GM04504 (cell line): ENCODE measurements at regions not wholly inside any gene's neighbourhood (a gene's known extent, or its start where the extent isn't known, plus 50 kb on each side); places are given as distances from the start of the nearest gene placed in this dataset.
A peak's percentile ranks its signal among the peaks of the same experiment; 100 is the strongest.
"Not testable (repeated sequence)": the region's sequence is repeated elsewhere in the genome, so short reads cannot be mapped to it uniquely, and the experiment has no call there.

Experiments used
- DNase-seq: peaks from one replicate; pipeline ENCODE4 v3.0.0-alpha.2; 2012; ENCODE audit warnings: low read depth

DNA sequence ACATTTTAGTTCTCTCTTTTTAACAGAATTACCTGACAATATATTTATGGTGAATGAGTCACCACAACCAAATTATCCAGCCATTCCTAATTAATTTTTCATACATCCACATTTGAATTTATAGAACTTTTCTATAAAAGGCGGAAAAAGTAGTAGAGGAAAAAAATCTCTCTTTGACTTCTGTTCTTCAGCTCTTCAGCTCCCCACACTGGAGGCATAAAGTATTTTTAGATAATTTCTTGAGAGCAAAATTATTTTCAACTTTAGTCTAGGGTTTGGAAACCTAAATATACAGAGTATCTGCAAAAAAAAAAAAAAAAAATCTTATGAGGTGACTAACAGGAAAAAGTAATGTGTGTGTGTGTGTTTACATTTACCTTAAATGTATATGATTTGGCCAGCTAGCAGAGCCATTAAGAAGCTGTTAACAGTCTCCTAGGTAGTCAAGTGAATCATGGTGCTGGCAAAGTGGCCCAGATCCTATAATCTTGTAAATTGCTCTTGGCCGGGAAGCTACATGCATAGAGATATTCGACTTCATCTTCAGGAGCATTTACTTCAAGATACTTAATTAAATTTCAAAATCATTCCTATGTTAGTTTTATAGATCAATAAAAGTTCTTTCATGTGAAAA, 383.1 kb upstream of the STEAP1 start:
- no peak for DNase-seq

DNA sequence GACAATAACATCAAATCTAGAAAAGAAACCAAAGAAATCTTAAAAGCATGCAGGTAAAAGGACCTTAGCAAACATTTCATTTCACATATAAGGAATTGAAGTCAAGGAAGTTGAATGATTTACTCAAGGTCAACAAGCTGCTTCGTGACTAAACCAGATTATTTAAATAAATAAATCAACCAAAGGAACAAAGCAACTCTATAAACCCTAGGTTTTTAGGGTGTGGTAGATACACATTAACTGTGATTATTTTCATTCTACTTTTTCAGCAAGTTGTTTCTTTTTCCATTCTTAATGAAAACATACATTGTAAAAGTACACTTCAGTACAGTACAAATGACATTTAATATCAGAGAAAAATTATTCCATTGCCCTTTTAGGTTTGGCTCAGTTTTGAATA, 382.0 kb upstream of the STEAP1 start:
- DNase-seq: no peak

DNA sequence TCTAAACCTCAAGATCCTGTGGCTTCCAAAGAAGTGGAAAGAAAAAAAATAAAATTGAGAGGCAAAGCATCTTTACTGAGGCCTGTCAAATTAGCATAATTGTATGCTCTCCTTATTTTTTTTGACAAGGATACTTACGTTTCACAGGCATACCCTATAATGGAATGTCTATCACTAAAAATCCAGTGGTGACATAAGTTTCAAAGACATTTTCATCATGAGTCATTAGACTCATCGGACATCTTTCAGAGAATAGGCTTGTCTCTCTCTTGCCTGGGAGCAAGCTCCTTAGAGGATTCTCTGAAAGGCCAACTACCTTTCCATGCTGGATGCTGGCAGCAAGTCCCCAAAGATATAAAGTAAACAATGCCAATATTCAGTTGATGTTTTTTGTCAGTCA, 380.7 kb upstream of the STEAP1 start:
- DNase-seq: no peak

DNA sequence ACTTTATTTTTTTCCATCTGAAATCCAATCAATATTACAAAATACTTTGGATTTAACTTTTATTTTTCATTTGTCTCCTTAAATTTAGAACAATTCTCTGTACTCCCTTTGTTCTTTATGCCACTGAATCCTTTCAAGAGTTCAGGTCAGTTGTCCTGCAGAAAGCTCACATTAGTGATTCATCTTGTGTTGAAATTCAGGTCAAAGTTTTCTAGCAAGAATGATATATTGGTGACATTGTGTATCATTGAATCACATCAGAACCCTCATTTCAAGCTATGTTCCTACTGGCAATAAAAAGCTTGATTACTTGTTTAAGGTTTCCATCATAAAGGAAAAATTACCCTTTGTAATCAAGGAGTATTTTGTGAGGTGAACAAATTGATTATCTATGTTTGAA, 378.8 kb upstream of the STEAP1 start:
- DNase-seq: no peak

DNA sequence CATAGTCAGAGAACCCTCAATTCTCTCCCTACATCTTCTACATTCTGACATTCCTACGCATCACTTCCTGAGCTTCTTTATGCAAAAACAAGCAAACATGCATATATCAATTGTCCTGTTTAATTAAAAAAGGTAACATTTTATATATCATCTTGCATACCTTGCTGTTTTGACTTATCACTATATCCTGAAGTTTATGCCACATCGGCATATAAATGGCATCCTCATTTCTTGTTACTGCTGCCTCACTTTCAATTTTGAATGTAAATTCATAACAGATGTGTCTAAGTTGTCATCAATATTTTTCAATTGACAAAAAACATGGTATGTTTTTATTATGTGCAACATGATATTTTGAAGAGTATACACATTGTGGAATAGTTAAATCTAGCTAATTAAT, 377.3 kb upstream of the STEAP1 start:
- no peak for DNase-seq

DNA sequence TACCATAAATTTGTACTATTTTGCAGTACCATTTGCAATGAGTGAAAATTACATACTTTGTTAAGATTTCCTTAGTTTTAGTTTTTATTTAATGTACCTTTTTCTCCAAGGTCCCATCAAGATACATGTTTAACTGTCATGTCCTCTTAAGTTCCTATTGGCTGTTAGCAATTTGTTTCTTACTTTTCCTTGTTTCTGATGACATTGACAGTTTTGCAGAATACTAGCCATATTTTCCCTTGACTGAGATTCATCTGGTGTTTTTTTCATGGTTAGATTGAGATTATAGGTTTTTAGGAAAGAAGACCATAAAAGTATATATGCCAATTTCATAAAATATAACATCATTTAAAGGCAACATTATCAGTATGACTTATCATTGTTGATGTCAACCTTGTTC, 376.8 kb upstream of the STEAP1 start:
- DNase-seq: no peak

DNA sequence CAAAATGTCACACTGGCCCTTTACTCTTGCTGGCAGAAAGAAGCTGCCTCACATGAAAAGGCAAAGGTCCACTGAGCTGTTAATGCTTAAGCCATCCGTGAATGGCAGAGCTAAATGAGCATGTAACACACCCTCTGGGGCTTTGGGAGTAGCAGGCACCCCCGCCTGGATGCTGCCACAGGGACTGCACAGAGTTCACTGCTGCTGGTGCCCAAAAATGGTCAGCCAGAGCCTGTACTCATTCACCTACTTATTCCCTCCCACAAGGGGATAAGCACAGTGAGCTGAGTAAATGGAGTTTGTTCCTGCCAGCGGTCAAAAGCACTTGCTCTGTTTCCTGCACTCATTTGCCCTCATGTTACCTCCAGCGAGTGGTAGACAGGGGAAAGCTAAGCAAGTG, 374.0 kb upstream of the STEAP1 start:
- DNase-seq: no peak

DNA sequence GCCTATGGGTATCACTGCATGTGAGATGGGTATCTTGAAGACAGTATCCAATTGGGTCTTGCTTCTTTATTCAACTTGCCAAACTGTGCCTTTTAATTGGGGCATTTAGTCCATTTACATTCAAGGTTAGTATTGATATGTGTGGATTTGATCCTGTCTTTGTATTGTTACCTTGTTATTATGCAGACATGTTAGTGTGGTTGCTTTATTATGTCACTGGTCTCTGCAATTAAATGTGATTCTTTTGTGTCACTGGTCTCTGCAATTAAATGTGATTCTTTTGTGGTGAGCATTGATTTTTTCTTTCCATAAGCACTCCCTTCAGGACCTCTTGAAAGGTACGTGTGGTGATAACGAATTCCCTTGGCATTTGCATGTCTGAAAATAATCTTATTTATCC, 357.8 kb upstream of the STEAP1 start:
- no peak for DNase-seq

DNA sequence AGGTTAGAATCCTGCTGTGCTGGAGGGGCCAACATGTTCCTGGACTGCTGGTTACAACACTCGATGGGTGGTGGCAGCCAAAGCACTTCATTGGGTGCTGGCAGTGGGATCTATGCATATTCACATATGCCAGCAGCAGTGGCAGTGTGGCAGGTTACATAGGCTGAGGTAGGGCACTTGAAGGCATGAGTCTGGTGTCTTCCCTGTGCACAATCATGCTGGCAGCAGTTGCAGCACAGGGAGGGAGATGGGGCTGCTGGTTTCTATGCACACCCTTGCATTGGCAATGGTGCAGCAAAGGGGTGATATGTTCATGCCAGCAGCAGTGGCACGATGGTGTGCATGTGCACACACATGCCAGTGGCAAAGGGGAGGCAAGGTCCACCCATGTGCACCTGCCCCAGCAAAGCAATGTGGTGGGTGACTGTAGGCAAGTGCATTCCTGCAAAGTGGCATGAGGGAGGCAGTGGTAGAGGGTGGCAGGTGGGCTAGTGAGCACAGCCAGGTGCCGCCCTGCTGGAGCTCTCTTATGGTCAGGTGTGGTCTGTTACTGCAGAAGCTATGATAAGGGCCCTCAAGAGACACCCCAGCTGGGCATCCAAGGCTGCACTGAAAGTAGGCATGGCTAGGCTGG, 356.2 kb upstream of the STEAP1 start:
- DNase-seq: no peak

DNA sequence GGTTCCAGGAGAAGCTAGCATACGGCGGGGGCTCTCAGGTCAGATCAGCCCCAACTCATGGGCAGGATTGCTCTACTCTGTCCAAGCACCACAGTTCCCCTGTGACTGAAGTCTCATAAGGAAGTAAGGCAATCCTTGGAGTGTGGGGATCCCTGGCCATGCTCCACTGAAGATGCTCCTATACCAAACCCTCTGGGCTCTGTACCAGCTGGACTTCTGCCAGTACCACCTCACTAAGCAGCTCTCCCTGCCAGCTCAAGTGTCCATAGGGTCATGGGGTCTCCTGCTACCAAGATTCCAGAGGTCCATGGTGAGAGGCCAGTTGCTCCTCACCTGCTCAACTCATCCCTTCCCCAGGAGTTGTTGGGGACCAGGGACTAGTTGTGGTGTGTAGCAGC, 355.7 kb upstream of the STEAP1 start:
- DNase-seq: no peak

DNA sequence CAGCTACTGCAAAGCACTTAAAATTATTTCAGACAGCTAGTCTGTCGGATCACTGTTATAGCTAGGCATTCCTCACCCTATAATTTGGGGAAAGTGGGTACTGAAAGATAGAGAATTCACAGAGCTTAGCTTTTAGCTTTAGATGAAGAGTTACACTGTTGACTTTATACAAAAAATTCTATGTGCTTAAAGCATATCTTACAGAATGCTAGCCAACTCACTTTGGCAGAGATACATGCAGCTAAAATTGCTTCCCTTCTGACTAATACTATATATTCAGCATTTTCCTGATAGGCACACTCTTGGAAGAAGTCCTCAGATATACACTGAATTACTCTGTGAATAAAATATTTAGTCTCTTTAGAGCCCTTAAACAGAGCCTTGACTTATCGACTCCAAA, 353.5 kb upstream of the STEAP1 start:
- no peak for DNase-seq

DNA sequence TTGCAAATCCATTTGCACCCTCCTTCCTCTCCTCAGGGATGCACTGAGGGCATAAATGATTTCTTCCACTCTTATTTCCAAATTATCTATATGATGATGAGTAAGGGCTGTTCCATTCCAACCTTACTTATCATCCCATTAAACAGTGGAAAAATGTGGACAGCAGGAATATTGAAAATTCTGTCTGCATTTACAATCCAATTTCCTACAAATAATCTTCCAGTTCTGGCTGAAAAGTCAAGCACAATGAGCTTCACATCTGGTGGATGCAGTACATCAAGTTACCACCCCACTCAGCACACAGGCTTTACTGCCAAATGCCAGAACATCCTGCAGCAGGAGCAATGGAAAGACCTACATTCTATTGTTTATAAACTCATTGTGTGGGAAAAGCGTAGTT, 345.0 kb upstream of the STEAP1 start:
- DNase-seq: no peak

DNA sequence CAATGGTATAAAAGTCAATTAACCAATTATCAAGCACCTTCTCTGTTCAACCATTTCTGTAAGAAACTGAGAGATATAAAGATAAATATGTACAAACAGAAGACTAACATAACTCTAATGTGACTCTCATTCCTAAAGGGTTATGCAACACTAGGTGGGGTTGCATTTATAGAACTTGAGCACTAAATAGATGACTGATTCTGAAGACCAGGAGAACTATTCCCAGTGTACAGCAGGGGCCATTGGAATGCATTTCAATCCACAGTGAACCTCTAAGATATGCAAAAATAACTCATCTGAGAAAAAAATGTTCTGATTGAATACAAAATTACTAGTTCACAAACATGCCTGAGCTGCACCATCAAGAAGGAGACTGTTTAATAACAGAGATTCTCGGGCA, 341.2 kb upstream of the STEAP1 start:
- DNase-seq: no peak

DNA sequence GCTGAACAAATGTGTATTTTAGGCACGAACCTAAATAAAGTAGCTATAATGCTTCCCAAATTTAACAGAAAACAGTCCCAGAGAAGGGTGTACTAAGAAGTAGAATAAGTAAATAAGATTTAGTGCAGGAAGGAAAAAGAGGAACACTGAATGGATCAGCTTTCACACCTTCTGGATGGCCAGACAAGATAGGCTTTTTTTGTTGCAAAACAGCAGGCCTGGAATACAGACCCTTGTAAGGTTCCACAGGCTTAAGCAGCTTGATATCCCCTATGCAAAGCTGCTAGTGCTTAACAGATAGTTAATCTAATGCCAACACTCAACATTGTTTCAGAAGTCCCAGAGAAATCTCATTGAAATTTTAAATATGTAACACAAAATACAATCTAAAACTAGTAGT, 328.1 kb upstream of the STEAP1 start:
- DNase-seq: no peak

DNA sequence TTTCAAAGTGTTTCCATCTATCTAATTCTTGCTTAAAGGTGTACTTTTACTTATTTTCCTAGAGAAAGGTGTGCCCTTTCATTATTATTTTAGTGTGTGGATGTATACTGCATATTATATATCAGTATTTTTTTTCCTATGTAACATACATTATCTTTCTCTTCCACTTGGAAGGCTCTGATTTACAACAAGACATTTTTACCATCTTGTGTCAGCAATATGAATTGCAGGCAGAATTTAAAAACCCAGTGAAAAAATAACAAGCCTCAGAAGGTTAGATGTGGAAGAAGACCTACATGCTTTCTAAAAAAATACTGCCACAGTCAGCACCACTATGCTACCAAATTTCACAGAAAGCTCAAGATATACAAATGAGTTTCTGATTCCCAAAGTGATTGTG, 327.7 kb upstream of the STEAP1 start:
- no peak for DNase-seq

DNA sequence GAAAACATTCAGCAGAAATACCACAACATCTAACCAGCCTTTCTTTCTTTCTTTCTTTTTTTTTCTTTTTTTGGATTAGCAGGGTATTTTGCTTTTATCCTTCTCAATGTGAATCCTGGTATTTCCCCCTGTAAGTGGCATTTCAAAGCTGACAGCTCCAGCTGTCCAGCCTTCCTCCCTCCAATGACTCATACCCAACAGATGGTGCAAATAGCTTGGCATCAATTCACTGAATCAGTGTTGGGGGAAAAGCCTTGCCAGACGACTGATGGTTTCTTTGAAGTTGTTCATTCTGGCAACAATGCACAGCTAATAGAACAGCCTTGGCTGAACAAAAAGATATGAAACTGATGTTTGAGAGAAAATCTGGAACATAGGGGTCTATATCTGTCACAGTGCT, 316.8 kb upstream of the STEAP1 start:
- DNase-seq: peak; percentile 10

DNA sequence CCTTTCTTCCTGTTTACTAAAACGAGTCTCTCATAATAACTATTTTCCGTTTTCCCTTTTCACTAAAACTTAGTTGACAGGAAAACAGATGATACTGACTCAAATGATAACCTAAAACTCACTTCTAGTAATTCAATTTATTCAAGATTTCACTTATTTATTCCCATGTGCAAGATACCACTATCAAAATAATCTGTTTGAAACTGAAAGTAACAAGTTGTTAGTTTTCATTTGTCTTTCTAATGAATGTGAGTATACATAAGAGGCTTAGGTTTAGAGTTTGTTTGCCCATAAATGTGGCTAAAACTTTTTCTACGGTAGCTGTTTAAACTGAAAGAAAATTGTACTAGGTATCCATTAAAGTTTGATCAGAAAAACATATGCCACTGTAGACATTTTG, 314.9 kb upstream of the STEAP1 start:
- DNase-seq: no peak

DNA sequence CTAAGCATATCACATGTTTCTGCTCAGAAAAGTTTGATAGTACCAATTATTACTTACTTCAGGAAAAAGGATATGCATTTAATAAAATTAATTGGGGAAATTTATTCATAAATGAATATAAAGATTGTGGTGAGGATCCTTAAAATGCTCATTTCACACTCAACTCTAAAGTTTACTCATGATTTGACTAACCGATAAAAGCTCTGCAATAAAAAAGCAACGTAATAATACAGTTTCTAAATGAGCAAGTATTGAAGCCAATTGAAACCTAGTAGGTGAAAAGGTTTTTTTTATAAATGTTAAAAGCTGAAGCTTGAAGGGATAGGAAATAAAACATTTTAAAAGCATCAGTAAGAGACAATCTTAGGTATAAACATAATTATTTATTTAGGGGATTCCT, 308.3 kb upstream of the STEAP1 start:
- DNase-seq: no peak

DNA sequence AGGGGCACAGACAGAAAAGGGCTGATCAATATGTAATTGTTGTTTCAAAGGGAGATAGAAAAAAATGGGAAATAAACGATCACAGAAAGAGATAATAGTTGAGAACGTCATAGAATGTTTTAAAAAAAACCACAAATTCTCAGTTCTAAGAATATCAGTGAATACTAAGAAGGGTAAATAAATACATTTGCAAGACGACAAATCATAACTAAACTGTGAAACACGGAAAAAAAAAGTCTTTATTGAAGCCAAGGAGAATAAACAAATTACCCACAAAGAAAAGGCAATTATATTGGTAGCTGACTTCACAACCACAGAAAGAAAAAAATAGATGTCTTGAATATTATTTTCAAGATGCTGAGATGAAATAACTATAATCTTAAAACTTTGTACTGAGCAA, 305.2 kb upstream of the STEAP1 start:
- DNase-seq: no peak

DNA sequence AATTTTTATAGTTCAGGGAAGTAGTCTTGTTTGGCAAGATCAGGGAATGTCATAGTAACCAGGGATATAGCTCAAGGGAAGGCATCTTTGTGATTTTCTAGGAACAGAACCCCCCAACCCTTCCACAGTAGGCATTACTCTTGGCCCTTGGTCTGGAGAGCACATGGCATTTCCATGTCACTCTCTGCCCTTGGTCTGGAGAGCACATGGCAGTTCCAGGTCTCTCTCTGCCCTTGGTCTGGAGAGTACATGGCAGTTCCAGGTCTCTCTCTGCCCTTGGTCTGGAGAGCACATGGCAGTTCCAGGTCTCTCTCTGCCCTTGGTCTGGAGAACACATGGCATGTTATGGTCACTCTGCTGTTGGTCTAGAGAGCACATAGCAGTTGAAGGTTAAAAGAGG, 297.2 kb upstream of the STEAP1 start:
- not testable (repeated sequence) for DNase-seq

DNA sequence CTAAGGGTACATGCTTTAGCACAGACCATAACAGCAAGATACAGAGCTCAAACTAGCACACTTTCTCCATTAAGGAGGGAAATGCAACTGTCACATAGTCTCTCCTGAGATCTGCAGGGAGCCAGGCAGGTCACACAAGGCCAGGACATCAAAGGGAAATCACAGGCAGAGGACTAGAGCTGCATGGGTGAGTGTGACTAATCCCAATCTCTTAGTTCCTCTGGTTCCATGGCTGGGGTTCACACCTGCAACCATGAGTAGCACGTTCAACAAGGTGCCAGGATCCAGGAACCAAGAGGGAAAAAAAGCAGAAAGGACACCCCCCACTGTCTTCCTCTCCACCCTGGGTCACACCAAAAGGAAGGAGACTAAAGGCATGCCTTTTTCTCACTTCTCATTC, 296.5 kb upstream of the STEAP1 start:
- DNase-seq: no peak

DNA sequence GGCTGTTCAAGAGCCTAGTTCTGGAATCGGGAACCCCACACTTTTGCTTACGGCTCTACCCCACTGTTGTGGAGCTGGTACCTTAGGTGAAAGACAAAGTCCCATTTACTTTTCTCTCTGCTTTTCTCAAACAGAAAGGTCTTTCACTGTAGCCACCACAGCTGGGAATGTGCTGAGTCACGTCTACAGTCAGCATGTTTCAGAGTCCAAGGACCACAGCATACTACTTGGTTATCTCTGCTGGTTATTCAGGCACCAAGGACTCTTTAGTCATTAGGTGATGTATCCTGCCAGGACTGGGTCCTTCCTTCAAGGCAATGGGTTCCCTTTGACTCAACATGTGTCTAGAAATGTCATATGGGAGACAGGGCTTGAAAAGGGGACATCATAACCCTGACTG, 266.8 kb upstream of the STEAP1 start:
- peak; percentile 1 for DNase-seq

DNA sequence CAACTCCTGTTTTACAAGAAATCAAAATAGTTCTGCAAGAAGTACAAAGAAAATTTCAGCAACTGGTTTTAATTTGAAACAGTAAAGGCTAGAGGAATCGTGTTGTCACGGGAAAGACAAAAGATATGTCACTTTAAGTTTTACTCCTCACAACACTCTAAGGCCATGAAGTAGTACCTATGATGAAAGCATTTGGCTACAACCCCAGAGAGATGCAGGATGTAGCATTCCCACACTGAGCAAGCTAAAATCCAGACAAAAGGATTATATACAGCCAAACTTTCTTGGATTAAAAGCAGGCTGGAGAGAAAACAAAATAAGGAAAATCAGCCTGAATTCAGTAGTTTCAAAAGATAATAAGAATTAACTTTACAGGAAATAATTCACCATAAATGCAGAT, 245.5 kb upstream of the STEAP1 start:
- no peak for DNase-seq

DNA sequence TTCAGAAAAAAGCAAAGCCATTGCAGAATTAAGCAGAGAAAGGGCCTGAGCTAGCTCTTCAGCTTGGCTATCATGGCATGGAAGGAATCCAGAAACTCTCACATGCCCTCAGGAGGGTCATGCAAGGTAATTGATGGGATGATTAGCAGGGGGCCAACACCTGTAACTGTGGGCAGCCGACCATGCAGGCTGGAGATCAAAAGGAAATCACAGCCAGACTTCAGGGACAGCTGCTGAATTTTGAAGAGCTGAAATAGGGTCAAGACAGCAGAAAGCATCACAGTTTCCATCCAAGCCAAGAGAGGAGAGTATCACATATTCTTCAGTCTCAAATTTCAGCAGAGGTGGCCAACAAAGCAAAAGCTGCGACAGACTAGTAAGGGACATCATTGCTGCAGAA, 239.6 kb upstream of the STEAP1 start:
- no peak for DNase-seq

DNA sequence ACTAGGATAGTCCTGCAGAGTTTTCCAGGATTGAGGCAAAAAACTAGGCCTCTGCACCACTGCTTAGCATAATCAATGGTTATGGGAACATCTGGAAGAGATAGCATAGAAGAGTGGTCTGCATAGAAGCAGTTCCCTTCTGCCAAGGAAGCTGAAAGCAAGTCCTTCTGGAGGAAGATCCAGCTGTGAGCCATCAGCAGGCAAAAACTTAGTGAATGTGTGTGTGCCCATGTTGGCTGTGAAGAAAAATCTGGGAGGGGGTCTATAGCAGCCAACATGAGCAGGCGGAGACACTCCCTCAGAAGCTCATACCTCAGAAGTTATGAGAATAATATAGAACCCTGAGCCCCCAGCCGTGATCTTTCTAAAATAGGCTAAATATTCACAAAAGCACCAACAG, 228.1 kb upstream of the STEAP1 start:
- DNase-seq: no peak
